Stimulated activated memory B cell treated with anti-CD40 and anti-IgM and Interleukin-4, amounts not matched to agents 10 μg/mL and 1 μg/mL and 100 μg/mL, for 72 hours (primary cell): ENCODE measurements at regions not wholly inside any gene's neighbourhood (a gene's known extent, or its start where the extent isn't known, plus 50 kb on each side); places are given as distances from the start of the nearest gene placed in this dataset.

Source experiments
- ATAC-seq: fragments of 150-1000 bp; cut with Tn5 transposase; 2 replicates; pipeline ENCODE4 v1.10.0; 2021
- H3K27ac Mint-ChIP-seq: one replicate; pipeline ENCODE4 v1.8.0; 2022; ENCODE audit warnings: mild to moderate bottlenecking, mixed read lengths
- H3K27me3 Mint-ChIP-seq: one replicate; pipeline ENCODE4 v1.8.0; 2022; ENCODE audit warnings: mixed read lengths
- H3K36me3 Mint-ChIP-seq: one replicate; pipeline ENCODE4 v1.8.0; 2022; ENCODE audit warnings: mixed read lengths
- H3K4me1 Mint-ChIP-seq: one replicate; pipeline ENCODE4 v1.8.0; 2022; ENCODE audit warnings: mixed read lengths
- H3K4me3 Mint-ChIP-seq: one replicate; pipeline ENCODE4 v1.8.0; 2022; ENCODE audit warnings: mild to moderate bottlenecking, moderate library complexity, mixed read lengths
- H3K9me3 Mint-ChIP-seq: one replicate; pipeline ENCODE4 v1.8.0; 2022; ENCODE audit warnings: mixed read lengths

- no peaks in the 10 kb centered on the region for H3K36me3 Mint-ChIP-seq
- H3K9me3 Mint-ChIP-seq: no peaks in the 10 kb centered on the region
- H3K27ac Mint-ChIP-seq: no peak overlapping the region
- peaks cover 7% of the 10 kb centered on the region for H3K27me3 Mint-ChIP-seq
- no peaks in the 10 kb centered on the region for H3K4me1 Mint-ChIP-seq
- no peak overlapping the region for H3K4me3 Mint-ChIP-seq
- ATAC-seq: no peak
Measured at GRCh38 chr12:105960319-105961083, 178.3 kb downstream of the NUAK1 start.

DNA sequence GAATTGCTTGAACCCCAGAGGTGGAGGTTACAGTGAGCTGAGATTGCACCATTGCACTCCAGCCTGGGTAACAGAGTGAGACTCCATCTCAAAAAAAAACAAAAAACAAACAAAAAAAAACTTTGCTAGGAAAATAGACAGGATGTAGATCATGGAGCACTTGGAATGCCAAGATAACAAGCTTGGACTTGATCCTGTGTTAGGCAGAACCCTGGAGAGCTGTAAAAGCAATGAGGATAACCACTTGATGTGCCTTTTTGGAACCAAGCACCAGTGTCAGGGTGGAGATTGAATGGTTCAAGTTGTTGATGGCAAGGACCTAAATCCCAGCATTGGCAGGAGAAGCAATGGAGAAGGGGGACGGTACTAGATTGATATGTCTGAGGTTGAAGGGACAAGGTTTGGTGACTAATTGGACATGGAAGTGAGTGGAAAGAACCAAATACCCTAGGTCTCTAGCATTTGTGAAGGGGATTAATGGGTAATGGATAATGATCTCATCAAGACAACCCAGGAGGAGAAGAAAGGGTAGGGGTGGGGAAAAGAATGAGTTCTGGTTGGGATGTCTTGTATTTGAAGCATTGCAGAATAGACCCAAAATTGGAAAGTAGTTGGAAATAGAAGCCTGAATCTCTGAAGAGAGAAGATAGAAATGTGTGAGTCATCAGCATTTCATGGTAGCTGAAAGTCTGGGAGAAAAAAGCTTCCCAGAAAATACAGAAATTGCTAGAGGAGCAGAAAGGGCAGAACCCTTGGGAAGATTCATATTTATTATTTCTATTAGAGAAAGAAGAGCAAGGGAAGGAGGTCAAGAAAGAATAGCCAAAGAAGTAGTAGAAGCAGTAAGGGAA lies 176.7 kb downstream of the NUAK1 start:
- no peaks in the 10 kb centered on the region for H3K4me1 Mint-ChIP-seq
- ATAC-seq: no peak
- H3K27ac Mint-ChIP-seq: no peak overlapping the region
- no peaks in the 10 kb centered on the region for H3K9me3 Mint-ChIP-seq
- H3K27me3 Mint-ChIP-seq: no peaks in the 10 kb centered on the region
- no peak overlapping the region for H3K4me3 Mint-ChIP-seq
- no peaks in the 10 kb centered on the region for H3K36me3 Mint-ChIP-seq

- Mint-ChIP-seq H3K27ac (no peak overlapping the region), H3K27me3 (no peaks in the 10 kb centered on the region), H3K9me3 (no peaks in the 10 kb centered on the region), H3K4me1 (no peaks in the 10 kb centered on the region), H3K36me3 (no peaks in the 10 kb centered on the region), H3K4me3 (no peak overlapping the region)
- ATAC-seq: no peak
Measured at GRCh38 chr12:105967038-105967776, 171.5 kb downstream of the NUAK1 start.

- Mint-ChIP-seq H3K36me3 (no peaks in the 10 kb centered on the region), H3K27ac (no peak overlapping the region), H3K4me1 (no peaks in the 10 kb centered on the region), H3K4me3 (no peak overlapping the region), H3K9me3 (no peaks in the 10 kb centered on the region), H3K27me3 (no peaks in the 10 kb centered on the region)
- ATAC-seq: no peak
Measured at GRCh38 chr12:105968025-105968424, 170.7 kb downstream of the NUAK1 start.

GRCh38 chr12:105970885-105971284 lies 167.9 kb downstream of the NUAK1 start:
- Mint-ChIP-seq H3K27ac (no peak overlapping the region), H3K27me3 (no peaks in the 10 kb centered on the region), H3K36me3 (no peaks in the 10 kb centered on the region), H3K4me1 (no peaks in the 10 kb centered on the region), H3K9me3 (no peaks in the 10 kb centered on the region), H3K4me3 (no peak overlapping the region)
- no peak for ATAC-seq

GRCh38 chr12:105974738-105975137 lies 164.0 kb downstream of the NUAK1 start:
- no peaks in the 10 kb centered on the region for H3K4me1 Mint-ChIP-seq
- no peak for ATAC-seq
- no peaks in the 10 kb centered on the region for H3K9me3 Mint-ChIP-seq

DNA sequence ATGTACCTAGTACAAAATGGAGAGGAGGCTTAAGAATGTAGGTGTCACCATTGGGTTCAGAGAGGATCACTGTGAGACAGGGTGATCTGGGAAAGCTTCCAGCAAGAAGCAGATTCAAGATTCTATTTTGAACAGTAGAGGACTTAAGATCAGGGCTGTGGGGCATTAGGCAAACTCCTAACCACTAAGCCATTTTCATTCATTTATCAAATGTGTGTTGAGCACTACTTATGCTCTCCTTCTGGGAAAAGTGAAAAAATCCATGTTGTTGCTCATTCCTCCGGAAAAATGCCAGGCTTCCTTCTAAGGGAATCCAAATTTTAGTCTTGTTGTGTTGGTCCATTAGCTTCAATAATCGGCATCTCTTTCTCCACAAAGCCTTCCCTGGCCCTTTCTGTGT lies 163.4 kb downstream of the NUAK1 start:
- no peaks in the 10 kb centered on the region for H3K9me3 Mint-ChIP-seq
- no peak for ATAC-seq
- no peaks in the 10 kb centered on the region for H3K27me3 Mint-ChIP-seq
- no peak overlapping the region for H3K27ac Mint-ChIP-seq
- no peaks in the 10 kb centered on the region for H3K36me3 Mint-ChIP-seq
- H3K4me3 Mint-ChIP-seq: no peak overlapping the region
- no peaks in the 10 kb centered on the region for H3K4me1 Mint-ChIP-seq

More at GRCh38 chr12:105974738-105975137, 164.0 kb downstream of the NUAK1 start:
- no peak overlapping the region for H3K27ac Mint-ChIP-seq
- H3K4me3 Mint-ChIP-seq: no peak overlapping the region
- no peaks in the 10 kb centered on the region for H3K36me3 Mint-ChIP-seq
- H3K27me3 Mint-ChIP-seq: no peaks in the 10 kb centered on the region

- H3K4me1 Mint-ChIP-seq: no peaks in the 10 kb centered on the region
- ATAC-seq: no peak
- no peak overlapping the region for H3K4me3 Mint-ChIP-seq
- H3K36me3 Mint-ChIP-seq: no peaks in the 10 kb centered on the region
- H3K9me3 Mint-ChIP-seq: no peaks in the 10 kb centered on the region
- H3K27ac Mint-ChIP-seq: no peak overlapping the region
- H3K27me3 Mint-ChIP-seq: no peaks in the 10 kb centered on the region
Measured at GRCh38 chr12:105977236-105977635, 161.5 kb downstream of the NUAK1 start.

GRCh38 chr12:105977652-105978051 lies 161.1 kb downstream of the NUAK1 start:
- no peaks in the 10 kb centered on the region for H3K9me3 Mint-ChIP-seq
- no peaks in the 10 kb centered on the region for H3K36me3 Mint-ChIP-seq
- no peaks in the 10 kb centered on the region for H3K27me3 Mint-ChIP-seq
- no peak for ATAC-seq
- H3K4me1 Mint-ChIP-seq: no peaks in the 10 kb centered on the region
- no peak overlapping the region for H3K27ac Mint-ChIP-seq
- no peak overlapping the region for H3K4me3 Mint-ChIP-seq

- no peaks in the 10 kb centered on the region for H3K36me3 Mint-ChIP-seq
- no peak for ATAC-seq
- no peak overlapping the region for H3K27ac Mint-ChIP-seq
- no peak overlapping the region for H3K4me3 Mint-ChIP-seq
- H3K27me3 Mint-ChIP-seq: no peaks in the 10 kb centered on the region
- H3K4me1 Mint-ChIP-seq: no peaks in the 10 kb centered on the region
- H3K9me3 Mint-ChIP-seq: no peaks in the 10 kb centered on the region
Measured at GRCh38 chr12:105978276-105978675, 160.5 kb downstream of the NUAK1 start.

- H3K4me3 Mint-ChIP-seq: no peak overlapping the region
- ATAC-seq: no peak
- no peaks in the 10 kb centered on the region for H3K36me3 Mint-ChIP-seq
Measured at GRCh38 chr12:105978686-105979085, 160.1 kb downstream of the NUAK1 start.

DNA sequence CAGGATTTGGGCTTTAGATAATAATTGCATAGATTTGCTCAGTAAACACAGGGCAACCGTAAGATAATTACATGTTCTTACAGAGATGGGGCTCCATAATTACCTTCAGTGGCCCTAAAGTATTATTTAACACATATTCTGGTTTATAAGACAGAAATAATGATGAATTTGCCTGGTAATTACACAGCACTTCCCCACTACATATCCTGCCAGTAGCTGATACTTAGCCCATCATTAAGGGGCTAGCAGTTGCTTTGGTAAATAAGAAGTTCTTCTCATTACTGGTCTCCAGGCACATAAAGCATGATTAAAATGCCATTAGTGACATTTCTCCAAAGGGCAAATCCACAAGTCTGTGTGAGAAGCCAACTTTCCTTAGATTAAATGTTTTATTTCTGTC lies 158.7 kb downstream of the NUAK1 start:
- ATAC-seq: no peak
- Mint-ChIP-seq H3K4me1 (no peaks in the 10 kb centered on the region), H3K27ac (no peak overlapping the region), H3K36me3 (no peaks in the 10 kb centered on the region), H3K4me3 (no peak overlapping the region), H3K9me3 (no peaks in the 10 kb centered on the region), H3K27me3 (no peaks in the 10 kb centered on the region)

More at GRCh38 chr12:105978686-105979085, 160.1 kb downstream of the NUAK1 start:
- no peak overlapping the region for H3K27ac Mint-ChIP-seq
- no peaks in the 10 kb centered on the region for H3K27me3 Mint-ChIP-seq
- H3K9me3 Mint-ChIP-seq: no peaks in the 10 kb centered on the region
- no peaks in the 10 kb centered on the region for H3K4me1 Mint-ChIP-seq

DNA sequence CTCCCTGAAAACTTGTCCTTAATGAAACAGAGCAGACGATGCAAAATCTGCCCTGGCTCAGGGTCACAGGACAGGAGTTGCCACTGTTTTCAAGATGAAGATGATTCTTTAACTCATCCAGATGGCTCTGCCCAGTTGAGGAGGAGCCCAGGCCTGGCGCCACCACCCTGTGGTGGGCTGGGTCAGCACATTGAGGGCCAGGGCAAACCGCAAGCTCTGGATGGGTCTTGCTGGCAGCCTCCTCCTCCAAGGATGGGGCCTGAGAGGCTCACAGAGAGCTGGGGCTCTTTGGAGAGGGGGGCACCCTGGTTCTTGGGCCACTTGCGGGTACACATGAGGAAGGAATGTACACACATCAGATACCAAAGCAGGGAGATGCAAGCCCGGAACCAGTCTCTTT lies 158.2 kb downstream of the NUAK1 start:
- ATAC-seq: no peak
- H3K9me3 Mint-ChIP-seq: no peaks in the 10 kb centered on the region
- no peaks in the 10 kb centered on the region for H3K27me3 Mint-ChIP-seq
- no peaks in the 10 kb centered on the region for H3K4me1 Mint-ChIP-seq
- H3K4me3 Mint-ChIP-seq: no peak overlapping the region
- no peak overlapping the region for H3K27ac Mint-ChIP-seq
- H3K36me3 Mint-ChIP-seq: no peaks in the 10 kb centered on the region

DNA sequence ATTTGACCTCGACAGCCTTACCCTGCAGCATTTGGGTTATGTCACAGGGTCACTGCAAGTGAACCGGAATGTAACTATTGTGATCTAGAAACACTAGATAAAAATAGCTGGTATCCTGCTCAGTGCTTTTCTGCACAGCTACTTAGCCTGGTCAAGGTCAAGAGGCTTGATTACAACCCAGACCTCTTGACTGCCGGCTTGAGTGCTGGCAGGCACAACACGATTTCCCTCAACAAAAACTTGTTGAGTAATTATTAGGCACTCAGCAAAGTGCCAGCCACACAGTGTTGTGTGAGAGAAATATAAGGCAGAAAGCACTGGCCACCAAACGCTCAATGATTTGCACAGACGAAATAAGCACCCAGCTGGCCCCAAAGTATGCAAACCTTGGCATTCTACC lies 156.7 kb downstream of the NUAK1 start:
- ATAC-seq: no peak
- Mint-ChIP-seq H3K4me1 (no peaks in the 10 kb centered on the region), H3K4me3 (no peak overlapping the region)

GRCh38 chr12:105983622-105984320 lies 155.0 kb downstream of the NUAK1 start:
- no peak overlapping the region for H3K4me3 Mint-ChIP-seq
- H3K9me3 Mint-ChIP-seq: no peaks in the 10 kb centered on the region
- no peaks in the 10 kb centered on the region for H3K4me1 Mint-ChIP-seq
- H3K27ac Mint-ChIP-seq: no peak overlapping the region
- ATAC-seq: no peak
- H3K36me3 Mint-ChIP-seq: no peaks in the 10 kb centered on the region
- no peaks in the 10 kb centered on the region for H3K27me3 Mint-ChIP-seq

More for the DNA sequence above, 156.7 kb downstream of the NUAK1 start:
- Mint-ChIP-seq H3K27me3 (no peaks in the 10 kb centered on the region), H3K27ac (no peak overlapping the region), H3K9me3 (no peaks in the 10 kb centered on the region), H3K36me3 (no peaks in the 10 kb centered on the region)
